Stomach (tissue), 8 donors: ENCODE measurements at regions not wholly inside any gene's neighbourhood (a gene's known extent, or its start where the extent isn't known, plus 50 kb on each side); places are given as distances from the start of the nearest gene placed in this dataset.

Experiments
- DNase-seq, 2 donors: peaks; one replicate each; pipeline versions ENCODE4 v3.0.0 to v3.0.0-alpha.2; 2013 to 2019
- H3K27ac ChIP-seq, 5 donors: fragments of 200-600 bp in 4 of 5; sonication (generic) in 4 of 5; one replicate each; pipeline ENCODE4 v1.5.1; 2013 to 2019; ENCODE audit warnings: mild to moderate bottlenecking in 1 of 5, moderate library complexity in 1 of 5
- H3K27me3 ChIP-seq, 3 donors: fragments of 200-600 bp; sonication (generic); one replicate each; pipeline ENCODE4 v1.5.1; 2017 to 2019; ENCODE audit warnings: mixed run types in 1 of 3
- H3K36me3 ChIP-seq, 4 donors: fragments of 200-600 bp; sonication (generic); 1 replicate in 3 of 4; 2 replicates in 1 of 4; pipeline ENCODE4 v1.5.1; 2016 to 2019
- H3K4me1 ChIP-seq, 4 donors: fragments of 200-600 bp; sonication (generic); one replicate each; pipeline ENCODE4 v1.5.1; 2016 to 2019
- H3K4me3 ChIP-seq, 4 donors: fragments of 200-600 bp; sonication (generic) in 3 of 4; one replicate each; pipeline ENCODE4 v1.5.1; 2016 to 2019; ENCODE audit warnings: mild to moderate bottlenecking in 1 of 4
- H3K9me3 ChIP-seq, 4 donors: fragments of 200-600 bp; sonication (generic); one replicate each; pipeline ENCODE4 v1.5.1; 2016 to 2019
- CTCF ChIP-seq, 7 experiments: fragments of 450-650 bp in 4 of 7; fragments of 200-600 bp in 3 of 7; sonication (generic) in 3 of 7; IDR thresholded peaks; one replicate each; pipeline ENCODE4 v1.5.1; 2016 to 2019; ENCODE audit warnings: antibody characterized with exemption in 7 of 7, control low read depth in 2 of 7, mild to moderate bottlenecking in 1 of 7
- EP300 ChIP-seq: sonication (generic); formaldehyde crosslinking; IDR thresholded peaks from one replicate; pipeline ENCODE4 v1.6.1; 2017; ENCODE audit warnings: antibody characterized with exemption
- POLR2A ChIP-seq, 4 donors: fragments of 450-650 bp; IDR thresholded peaks; one replicate each; pipeline ENCODE4 v1.6.1; 2016; ENCODE audit warnings: antibody characterized with exemption in 4 of 4, control low read depth in 2 of 4, mild to moderate bottlenecking in 1 of 4, moderate library complexity in 1 of 4
- POLR2AphosphoS5 ChIP-seq, 3 donors: sonication (generic); formaldehyde crosslinking; IDR thresholded peaks; one replicate each; pipeline ENCODE4 v1.6.1; 2016; ENCODE audit warnings: antibody characterized with exemption in 3 of 3
- WGBS, 5 donors: extraction: QIAGEN DNeasy Blood & Tissue Kit in 3 of 5; methylation state at CpG; one replicate each; pipeline versions ENCODE4 v1.1.5 to v1.1.7; 2013 to 2018; 5-methylcytosine and 5-hydroxymethylcytosine counted together
- intact Hi-C: fragments of 100-400 bp; cut with DNase I; formaldehyde crosslinking; loops from one replicate; pipeline ENCODE4 v1.15.1; 2023; ENCODE audit warnings: low total_unique reads
- donor health status: healthy with polysubstance abuse.
- donor health status: Bipolar disorder and iron deficiency.
- donor health status: healthy.

DNA sequence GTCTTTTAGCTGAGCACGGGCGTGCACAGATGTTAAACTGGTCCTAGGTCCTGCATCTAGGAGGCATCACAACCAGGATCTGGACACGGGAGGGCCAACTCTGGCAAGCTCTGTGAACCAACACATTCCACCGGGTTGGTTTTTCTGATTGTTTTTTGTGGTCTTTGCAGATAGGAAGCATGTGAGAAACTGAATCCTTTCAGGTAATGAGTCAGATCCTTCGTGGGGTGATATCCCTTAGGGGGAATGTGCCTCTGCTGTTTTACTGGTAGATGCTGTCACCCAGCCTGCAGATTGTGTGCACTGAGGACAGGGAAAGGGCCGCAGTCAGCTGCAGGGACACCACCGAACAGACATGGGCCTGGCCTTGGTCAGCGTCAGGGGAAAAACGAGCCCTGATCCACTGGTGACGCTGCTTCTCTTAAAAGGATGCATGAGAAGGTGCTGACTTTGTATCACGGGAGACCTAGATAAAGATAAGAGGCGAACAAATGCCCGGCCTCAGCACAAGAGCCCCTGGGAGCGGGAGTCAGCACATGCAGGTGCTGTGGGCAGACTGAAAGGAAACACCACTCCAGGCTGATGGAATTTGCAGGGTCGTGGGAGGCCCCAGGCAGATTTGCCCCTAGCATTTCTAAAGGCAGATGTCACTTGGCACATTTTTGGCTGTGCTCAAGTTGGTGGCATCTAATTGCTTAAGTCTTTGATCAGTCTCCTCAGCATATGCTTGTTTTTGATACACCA is 51.1 kb downstream of the DOP1B start:
- H3K4me3 ChIP-seq = no peak overlapping the region
- no peak for DNase-seq
- peaks cover 7 to 32% (median 14%) of the 10 kb centered on the region in 4 donors for H3K4me1 ChIP-seq
- no peak for TF ChIP-seq POLR2AphosphoS5 (IDR thresholded peaks at IDR 0.05)
- no peak for TF ChIP-seq EP300
- TF ChIP-seq POLR2A (IDR thresholded peaks at IDR 0.05) = no peak
- no peak for TF ChIP-seq CTCF (IDR thresholded peaks at IDR 0.05)
- intact Hi-C loops = loop anchor here (10.0 kb wide), 1 partner anchor 63 kb away; no protein-coding TSS in a partner anchor
- no peaks in the 10 kb centered on the region for H3K9me3 ChIP-seq
- H3K27ac ChIP-seq = no peak overlapping the region
- 79 to 86% (median 81%) methylated on average over 15 of the region's 15 CpGs for WGBS, 5 donors
- no peaks in the 10 kb centered on the region for H3K27me3 ChIP-seq
- peaks cover 14 to 44% (median 40%) of the 10 kb centered on the region in 4 donors for H3K36me3 ChIP-seq

DNA sequence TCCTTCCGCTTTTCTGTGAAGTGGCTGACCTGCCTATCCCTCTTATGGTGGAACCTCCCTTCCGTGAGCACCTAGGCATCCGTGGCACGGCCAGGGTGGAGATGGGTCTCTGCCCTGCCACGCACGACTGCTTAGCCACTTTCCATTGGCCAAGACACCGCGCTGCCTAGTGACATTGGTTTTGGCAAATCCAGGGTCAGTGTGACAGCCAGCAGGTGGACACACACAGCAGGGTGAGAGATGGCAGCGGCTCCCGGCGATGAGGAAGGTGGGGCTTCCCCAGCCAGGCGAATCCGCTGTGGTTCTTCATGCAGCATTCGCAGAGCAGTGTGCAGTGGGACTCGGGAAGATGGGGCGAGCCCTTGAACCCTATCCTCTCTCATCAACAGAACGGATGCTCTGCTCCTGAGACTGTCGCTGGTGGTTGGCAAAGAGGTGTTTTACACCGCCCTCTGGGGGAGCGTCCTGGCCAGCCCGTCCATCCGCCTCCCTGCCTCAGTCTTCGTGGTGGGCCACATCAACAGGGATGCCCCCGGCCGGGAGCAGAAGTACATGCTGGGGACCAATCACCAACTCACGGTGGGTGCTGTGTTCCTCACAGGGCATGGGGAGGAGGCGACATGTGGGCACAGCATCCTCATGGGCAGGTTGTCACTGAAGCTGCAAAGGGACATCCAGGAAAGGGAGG is 51.8 kb downstream of the DOP1B start:
- no peak for DNase-seq
- intact Hi-C loops = loop anchor here (10.0 kb wide), 1 partner anchor 64 kb away; no protein-coding TSS in a partner anchor
- 92 to 95% (median 94%) methylated on average over 25 to 27 of the region's 27 CpGs for WGBS, 5 donors
- TF ChIP-seq POLR2A (IDR thresholded peaks at IDR 0.05) = no peak
- no peak for TF ChIP-seq EP300
- peak in 1 of 7 experiments; percentile 6 for TF ChIP-seq CTCF (IDR thresholded peaks at IDR 0.05)
- H3K9me3 ChIP-seq = no peaks in the 10 kb centered on the region
- peaks cover 2 to 25% (median 7%) of the 10 kb centered on the region in 4 donors for H3K4me1 ChIP-seq
- H3K27me3 ChIP-seq = no peaks in the 10 kb centered on the region
- H3K4me3 ChIP-seq = no peak overlapping the region
- peaks cover 17 to 51% (median 47%) of the 10 kb centered on the region in 4 donors for H3K36me3 ChIP-seq
- H3K27ac ChIP-seq = no peak overlapping the region

DNA sequence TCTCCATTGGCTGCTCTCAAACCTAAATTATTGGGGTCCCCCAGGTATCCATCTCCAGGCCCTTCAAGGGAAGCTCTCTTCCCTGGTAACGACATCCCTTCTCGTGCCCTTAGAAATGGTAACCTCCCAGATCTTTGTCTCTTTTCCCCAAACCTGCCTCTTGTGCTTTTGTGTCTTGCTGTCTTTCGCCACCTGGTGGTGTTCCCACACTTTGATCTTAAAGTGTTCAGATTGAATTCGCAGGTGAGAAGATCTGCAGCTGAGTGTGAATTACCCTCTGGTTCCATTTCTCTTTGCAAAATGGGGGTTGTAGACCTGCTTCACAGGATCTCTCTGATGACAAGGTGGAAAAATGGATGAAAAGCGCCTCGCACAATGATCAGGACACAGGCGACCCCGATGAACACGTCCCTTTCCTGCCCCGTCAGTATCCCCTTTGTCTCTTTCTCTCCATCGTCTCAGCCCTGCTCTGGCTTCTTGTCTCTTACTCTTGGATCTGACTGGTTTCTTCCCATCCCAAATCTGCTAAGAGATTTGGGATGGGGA is 53.1 kb downstream of the DOP1B start:
- peaks cover 0 to 14% (median 0%) of the 10 kb centered on the region in 4 donors for H3K4me1 ChIP-seq
- intact Hi-C loops = loop anchor here (10.0 kb wide), 1 partner anchor 65 kb away; no protein-coding TSS in a partner anchor
- peak overlapping the region in 2 of 5 donors; percentile 10 to 59 for H3K27ac ChIP-seq
- H3K36me3 ChIP-seq = peaks cover 17 to 62% (median 59%) of the 10 kb centered on the region in 4 donors
- H3K9me3 ChIP-seq = no peaks in the 10 kb centered on the region
- TF ChIP-seq POLR2A (IDR thresholded peaks at IDR 0.05) (no peak), CTCF (IDR thresholded peaks at IDR 0.05) (peak in 5 of 7 experiments; percentile 24 to 85 (median 51))
- no peaks in the 10 kb centered on the region for H3K27me3 ChIP-seq
- no peak overlapping the region for H3K4me3 ChIP-seq
- DNase-seq = peak; percentile 70 to 83
- 70 to 77% (median 73%) methylated on average over 11 of the region's 11 CpGs for WGBS, 5 donors
